ENCODE measurements at regions not wholly inside any gene's neighbourhood (a gene's known extent, or its start where the extent isn't known, plus 50 kb on each side); places are given as distances from the start of the nearest gene placed in this dataset.

DNA sequence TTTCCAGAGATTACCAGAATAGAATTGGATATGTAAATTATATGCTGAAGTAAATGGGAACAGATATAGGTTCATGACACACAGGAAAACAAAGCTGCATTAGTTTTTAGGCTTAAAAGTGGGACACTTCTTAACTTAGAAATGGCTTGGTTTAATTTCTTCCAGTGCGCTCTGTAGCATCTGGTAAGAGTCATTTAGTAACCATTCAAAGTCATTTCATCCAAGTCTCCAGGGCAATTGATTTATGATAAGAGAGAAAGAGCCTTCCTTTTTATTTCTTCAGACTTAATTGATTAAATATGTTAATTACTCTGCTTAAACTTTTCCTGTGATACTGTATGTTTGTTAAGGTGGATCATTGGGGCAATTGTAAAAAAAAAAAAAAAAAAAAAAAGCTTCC, 368.0 kb downstream of the DOK5 start:
- peaks cover 23% of the 10 kb centered on the region for H3K27me3 ChIP-seq (replicated peaks; ENCODE audit: insufficient read depth, low read depth, low read length, poor library complexity)
- no TSS peak for BruUV-seq (replicated peaks)
- H3K27ac ChIP-seq (ENCODE audit: low read depth, low read length, poor library complexity, severe bottlenecking), result no peak overlapping the region
- CTCF ChIA-PET, result no interaction called here
- no peaks in the 10 kb centered on the region for H3K9me3 ChIP-seq (ENCODE audit: low read depth, low read length, poor library complexity, severe bottlenecking)
- intact Hi-C loops (cut with micrococcal nuclease; ENCODE audit: unreplicated experiment), result no loop called here
- H3K4me1 ChIP-seq (ENCODE audit: insufficient read depth, low read length, poor library complexity, severe bottlenecking), result no peaks in the 10 kb centered on the region
- DNase-seq (ENCODE audit: low spot score), result no peak
- H3K36me3 ChIP-seq (ENCODE audit: insufficient read depth, low read length, poor library complexity, severe bottlenecking), result no peaks in the 10 kb centered on the region
- no peak overlapping the region for H3K4me3 ChIP-seq (ENCODE audit: low read depth, low read length, poor library complexity, severe bottlenecking)
- POLR2A ChIA-PET (ENCODE audit: low non-redundant PET), result no interaction called here
- TF ChIP-seq EZH2 (IDR thresholded peaks at IDR 0.05; ENCODE audit: borderline replicate concordance, low read depth, low read length, poor library complexity, severe bottlenecking) (no peak), CTCF (conservative IDR thresholded peaks at IDR 0.05; ENCODE audit: low read depth, low read length) (no peak)

DNA sequence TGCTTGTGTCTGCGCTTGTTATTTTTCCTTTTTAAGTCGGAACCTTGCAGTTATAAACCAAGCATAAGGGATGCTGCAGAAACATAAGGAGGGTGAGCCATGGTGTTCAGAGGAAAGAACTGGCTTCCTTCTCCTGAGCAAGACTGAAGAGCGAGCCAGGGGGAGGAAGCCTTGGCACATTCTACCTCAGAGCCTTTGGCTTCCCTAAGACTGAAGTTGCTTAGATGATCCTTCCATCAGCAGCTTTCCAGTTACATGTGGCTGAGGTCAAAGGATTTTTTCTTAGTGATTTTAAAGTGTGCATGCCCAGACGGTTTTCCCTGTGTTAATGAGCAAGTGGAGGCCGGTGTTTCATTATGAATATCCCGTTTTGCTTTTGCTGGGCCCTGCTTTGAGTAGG, 363.8 kb downstream of the DOK5 start:
- no peak for DNase-seq (ENCODE audit: low spot score)
- ChIA-PET CTCF (no interaction called here), POLR2A (ENCODE audit: low non-redundant PET) (no interaction called here)
- Histone ChIP-seq H3K27me3 (replicated peaks; ENCODE audit: insufficient read depth, low read depth, low read length, poor library complexity) (peaks cover 17% of the 10 kb centered on the region), H3K4me1 (ENCODE audit: insufficient read depth, low read length, poor library complexity, severe bottlenecking) (no peaks in the 10 kb centered on the region), H3K36me3 (ENCODE audit: insufficient read depth, low read length, poor library complexity, severe bottlenecking) (no peaks in the 10 kb centered on the region), H3K9me3 (ENCODE audit: low read depth, low read length, poor library complexity, severe bottlenecking) (no peaks in the 10 kb centered on the region), H3K4me3 (ENCODE audit: low read depth, low read length, poor library complexity, severe bottlenecking) (no peak overlapping the region), H3K27ac (ENCODE audit: low read depth, low read length, poor library complexity, severe bottlenecking) (no peak overlapping the region)
- TF ChIP-seq EZH2 (IDR thresholded peaks at IDR 0.05; ENCODE audit: borderline replicate concordance, low read depth, low read length, poor library complexity, severe bottlenecking), result no peak
- no peak for TF ChIP-seq CTCF (conservative IDR thresholded peaks at IDR 0.05; ENCODE audit: low read depth, low read length)
- intact Hi-C loops (cut with micrococcal nuclease; ENCODE audit: unreplicated experiment), result no loop called here
- no TSS peak for BruUV-seq (replicated peaks)

GRCh38 chr20:54837226-54837625, 361.8 kb downstream of the DOK5 start:
- BruUV-seq (replicated peaks), result no TSS peak
- CTCF ChIA-PET, result no interaction called here
- Histone ChIP-seq H3K36me3 (ENCODE audit: insufficient read depth, low read length, poor library complexity, severe bottlenecking) (no peaks in the 10 kb centered on the region), H3K4me1 (ENCODE audit: insufficient read depth, low read length, poor library complexity, severe bottlenecking) (no peaks in the 10 kb centered on the region), H3K4me3 (ENCODE audit: low read depth, low read length, poor library complexity, severe bottlenecking) (no peak overlapping the region), H3K9me3 (ENCODE audit: low read depth, low read length, poor library complexity, severe bottlenecking) (no peaks in the 10 kb centered on the region), H3K27me3 (replicated peaks; ENCODE audit: insufficient read depth, low read depth, low read length, poor library complexity) (peaks cover 11% of the 10 kb centered on the region), H3K27ac (ENCODE audit: low read depth, low read length, poor library complexity, severe bottlenecking) (no peak overlapping the region)
- no peak for DNase-seq (ENCODE audit: low spot score)
- intact Hi-C loops (cut with micrococcal nuclease; ENCODE audit: unreplicated experiment), result no loop called here
- POLR2A ChIA-PET (ENCODE audit: low non-redundant PET), result no interaction called here
- TF ChIP-seq CTCF (conservative IDR thresholded peaks at IDR 0.05; ENCODE audit: low read depth, low read length), result no peak
- TF ChIP-seq EZH2 (IDR thresholded peaks at IDR 0.05; ENCODE audit: borderline replicate concordance, low read depth, low read length, poor library complexity, severe bottlenecking), result no peak
